ENCODE measurements at regions not wholly inside any gene's neighbourhood (a gene's known extent, or its start where the extent isn't known, plus 50 kb on each side); places are given as distances from the start of the nearest gene placed in this dataset.
"Not testable (repeated sequence)": the region's sequence is repeated elsewhere in the genome, so short reads cannot be mapped to it uniquely, and the experiment has no call there.

- TF ChIP-seq POLR2AphosphoS5, POLR2A (IDR thresholded peaks at IDR 0.05; ENCODE audit: low read depth, low read length): not testable (repeated sequence)
These were observed 59.0 kb upstream of the TNK2 start for GRCh38 chr3:195967387-195967720.

Measured in GM12892 (cell line).